Trophoblast cell (in vitro differentiated cells and primary cell): ENCODE measurements at regions not wholly inside any gene's neighbourhood (a gene's known extent, or its start where the extent isn't known, plus 50 kb on each side); places are given as distances from the start of the nearest gene placed in this dataset.
A peak's percentile ranks its signal among the peaks of the same experiment; 100 is the strongest.

Source experiments
- DNase-seq, 2 donors: peaks; one replicate each; pipeline ENCODE4 v3.0.0-alpha.2; 2016
- H2AFZ ChIP-seq: 2 replicates; pipeline ENCODE4 v1.6.1; 2013; ENCODE audit warnings: low read length, moderate library complexity, mild to moderate bottlenecking; ENCODE audit not compliant: insufficient read depth, poor library complexity
- H2AK5ac ChIP-seq: 2 replicates; pipeline ENCODE4 v1.6.1; 2013; ENCODE audit warnings: mild to moderate bottlenecking, low read length
- H2BK120ac ChIP-seq: 2 replicates; pipeline ENCODE4 v1.6.1; 2013; ENCODE audit warnings: low read length, mild to moderate bottlenecking, moderate library complexity; ENCODE audit not compliant: insufficient read depth, poor library complexity
- H2BK12ac ChIP-seq: 2 replicates; pipeline ENCODE4 v1.6.1; 2013; ENCODE audit warnings: mild to moderate bottlenecking, low read length, moderate library complexity
- H2BK5ac ChIP-seq: 2 replicates; pipeline ENCODE4 v1.6.1; 2013; ENCODE audit warnings: low read length, low read depth, moderate library complexity, mild to moderate bottlenecking; ENCODE audit not compliant: poor library complexity
- H3K14ac ChIP-seq: 2 replicates; pipeline ENCODE4 v1.6.1; 2013; ENCODE audit warnings: mild to moderate bottlenecking, low read length
- H3K18ac ChIP-seq: 2 replicates; pipeline ENCODE4 v1.6.1; 2013; ENCODE audit warnings: mild to moderate bottlenecking, low read length
- H3K23ac ChIP-seq: 2 replicates; pipeline ENCODE4 v1.6.1; 2013; ENCODE audit warnings: low read length
- H3K27ac ChIP-seq: 2 replicates; pipeline ENCODE4 v1.5.1; 2013; ENCODE audit warnings: low read depth, mild to moderate bottlenecking, inconsistent platforms, low read length, moderate library complexity
- H3K27me3 ChIP-seq: 2 replicates; pipeline ENCODE4 v1.6.1; 2013; ENCODE audit warnings: inconsistent platforms, mild to moderate bottlenecking, low read length, moderate library complexity; ENCODE audit not compliant: insufficient read depth
- H3K36me3 ChIP-seq, 2 experiments: 1 replicate in 1 of 2; 2 replicates in 1 of 2; pipeline ENCODE4 v1.6.1; 2013; ENCODE audit warnings: low read length in 2 of 2, mild to moderate bottlenecking in 2 of 2, moderate library complexity in 1 of 2; ENCODE audit not compliant: insufficient read depth in 2 of 2, control insufficient read depth in 1 of 2
- H3K4ac ChIP-seq: 2 replicates; pipeline ENCODE4 v1.6.1; 2013; ENCODE audit warnings: low read depth, mild to moderate bottlenecking, low read length, moderate library complexity
- H3K4me1 ChIP-seq, 2 experiments: 1 replicate in 1 of 2; 2 replicates in 1 of 2; pipeline ENCODE4 v1.6.1; 2013; ENCODE audit warnings: low read length in 2 of 2, mild to moderate bottlenecking in 2 of 2, moderate library complexity in 1 of 2; ENCODE audit not compliant: insufficient read depth in 2 of 2, control insufficient read depth in 1 of 2
- H3K4me2 ChIP-seq: 2 replicates; pipeline ENCODE4 v1.6.1; 2013; ENCODE audit warnings: inconsistent platforms, mild to moderate bottlenecking, low read length, moderate library complexity
- H3K4me3 ChIP-seq: 2 replicates; pipeline ENCODE4 v1.5.1; 2013; ENCODE audit warnings: mild to moderate bottlenecking, low read depth, low read length, inconsistent platforms
- H3K79me1 ChIP-seq: one replicate; pipeline ENCODE4 v1.6.1; 2013; ENCODE audit warnings: low read length
- H3K79me2 ChIP-seq: 2 replicates; pipeline ENCODE4 v1.6.1; 2013; ENCODE audit warnings: low read length, mild to moderate bottlenecking; ENCODE audit not compliant: control insufficient read depth, insufficient read depth, poor library complexity
- H3K9ac ChIP-seq: 2 replicates; pipeline ENCODE4 v1.6.1; 2013; ENCODE audit warnings: mild to moderate bottlenecking, low read length
- H3K9me3 ChIP-seq: 2 replicates; pipeline ENCODE4 v1.6.1; 2013; ENCODE audit warnings: low read depth, mild to moderate bottlenecking, control low read depth, inconsistent platforms, low read length; ENCODE audit not compliant: insufficient read depth
- H4K12ac ChIP-seq: 2 replicates; pipeline ENCODE4 v1.6.1; 2013; ENCODE audit warnings: low read depth, mild to moderate bottlenecking, low read length, moderate library complexity
- H4K8ac ChIP-seq: 2 replicates; pipeline ENCODE4 v1.6.1; 2013; ENCODE audit warnings: low read depth, mild to moderate bottlenecking, low read length, moderate library complexity
- H4K91ac ChIP-seq: one replicate; pipeline ENCODE4 v1.6.1; 2013; ENCODE audit warnings: low read depth, mild to moderate bottlenecking, low read length, moderate library complexity
- WGBS: extraction: QIAGEN DNeasy Blood & Tissue Kit; methylation state at CpG from one replicate; pipeline ENCODE4 v1.1.7; 2013; ENCODE audit warnings: missing lambda C conversion rate; ENCODE audit not compliant: insufficient read length, insufficient coverage; ENCODE audit errors: extremely low coverage; 5-methylcytosine and 5-hydroxymethylcytosine counted together

GRCh38 chr13:107276936-107277335 lies 709.0 kb upstream of the ARGLU1 start:
- 100% methylated on average over 1 of the region's 2 CpGs for WGBS
- H3K9ac ChIP-seq, result no peak overlapping the region
- no peak overlapping the region for H2BK5ac ChIP-seq
- no peak overlapping the region for H2BK12ac ChIP-seq
- no peak overlapping the region for H3K4me2 ChIP-seq
- no peaks in the 10 kb centered on the region for H3K36me3 ChIP-seq
- H4K91ac ChIP-seq, result no peak overlapping the region
- no peak overlapping the region for H2BK120ac ChIP-seq
- no peaks in the 10 kb centered on the region for H3K79me1 ChIP-seq
- H2AK5ac ChIP-seq, result no peak overlapping the region
- H4K8ac ChIP-seq, result no peak overlapping the region
- no peaks in the 10 kb centered on the region for H3K27me3 ChIP-seq
- no peak overlapping the region for H3K4me3 ChIP-seq
- H3K9me3 ChIP-seq, result no peaks in the 10 kb centered on the region
- H3K14ac ChIP-seq, result no peak overlapping the region
- H2AFZ ChIP-seq, result no peak overlapping the region
- no peak overlapping the region for H4K12ac ChIP-seq
- no peak for DNase-seq
- H3K18ac ChIP-seq, result no peak overlapping the region
- no peak overlapping the region for H3K4ac ChIP-seq
- H3K4me1 ChIP-seq, result no peaks in the 10 kb centered on the region
- no peak overlapping the region for H3K23ac ChIP-seq
- peaks cover 2% of the 10 kb centered on the region for H3K79me2 ChIP-seq
- no peak overlapping the region for H3K27ac ChIP-seq

GRCh38 chr13:107275945-107276614 lies 708.1 kb upstream of the ARGLU1 start:
- WGBS, result no CpG with 5 or more reads among the region's 6 CpGs
- no peak for DNase-seq
- Histone ChIP-seq H4K91ac (no peak overlapping the region), H3K4me1 (no peaks in the 10 kb centered on the region), H2BK120ac (no peak overlapping the region), H3K9ac (no peak overlapping the region), H2BK12ac (no peak overlapping the region), H3K4ac (no peak overlapping the region), H3K36me3 (no peaks in the 10 kb centered on the region), H2AK5ac (no peak overlapping the region), H2AFZ (no peak overlapping the region), H3K18ac (no peak overlapping the region), H3K9me3 (no peaks in the 10 kb centered on the region), H3K14ac (no peak overlapping the region), H3K4me2 (no peak overlapping the region), H4K8ac (no peak overlapping the region), H3K23ac (no peak overlapping the region), H3K27me3 (no peaks in the 10 kb centered on the region), H2BK5ac (no peak overlapping the region), H3K79me2 (peaks cover 2% of the 10 kb centered on the region), H3K4me3 (no peak overlapping the region), H3K79me1 (no peaks in the 10 kb centered on the region), H3K27ac (no peak overlapping the region), H4K12ac (peak overlapping the region; percentile 18)

GRCh38 chr13:107275312-107275711 lies 707.4 kb upstream of the ARGLU1 start:
- H4K8ac ChIP-seq, result no peak overlapping the region
- no peaks in the 10 kb centered on the region for H3K4me1 ChIP-seq
- H3K4me3 ChIP-seq, result no peak overlapping the region
- H4K12ac ChIP-seq, result no peak overlapping the region
- H3K79me2 ChIP-seq, result peaks cover 2% of the 10 kb centered on the region
- H3K4me2 ChIP-seq, result no peak overlapping the region
- no peak overlapping the region for H2AK5ac ChIP-seq
- no peak for DNase-seq
- H2BK12ac ChIP-seq, result no peak overlapping the region
- H3K79me1 ChIP-seq, result no peaks in the 10 kb centered on the region
- no peak overlapping the region for H4K91ac ChIP-seq
- H3K27ac ChIP-seq, result no peak overlapping the region
- no peak overlapping the region for H3K4ac ChIP-seq
- H3K18ac ChIP-seq, result no peak overlapping the region
- no peak overlapping the region for H2AFZ ChIP-seq
- WGBS, result no CpG with 5 or more reads among the region's 4 CpGs
- no peaks in the 10 kb centered on the region for H3K27me3 ChIP-seq
- H2BK120ac ChIP-seq, result no peak overlapping the region
- no peaks in the 10 kb centered on the region for H3K36me3 ChIP-seq
- H3K9ac ChIP-seq, result no peak overlapping the region
- H3K14ac ChIP-seq, result no peak overlapping the region
- no peaks in the 10 kb centered on the region for H3K9me3 ChIP-seq
- H2BK5ac ChIP-seq, result no peak overlapping the region
- H3K23ac ChIP-seq, result no peak overlapping the region

GRCh38 chr13:107271227-107271626 lies 703.3 kb upstream of the ARGLU1 start:
- no peaks in the 10 kb centered on the region for H3K9me3 ChIP-seq
- H3K27me3 ChIP-seq, result no peaks in the 10 kb centered on the region
- H4K12ac ChIP-seq, result no peak overlapping the region
- no peak overlapping the region for H2BK12ac ChIP-seq
- no peak overlapping the region for H3K23ac ChIP-seq
- no peak for DNase-seq
- H3K4me2 ChIP-seq, result no peak overlapping the region
- H2AK5ac ChIP-seq, result no peak overlapping the region
- no peak overlapping the region for H2BK5ac ChIP-seq
- no peak overlapping the region for H3K9ac ChIP-seq
- no peaks in the 10 kb centered on the region for H3K4me1 ChIP-seq
- no CpG with 5 or more reads among the region's 2 CpGs for WGBS
- H3K18ac ChIP-seq, result no peak overlapping the region
- no peaks in the 10 kb centered on the region for H3K36me3 ChIP-seq
- H3K4me3 ChIP-seq, result no peak overlapping the region
- peaks cover 2% of the 10 kb centered on the region for H3K79me2 ChIP-seq
- no peak overlapping the region for H4K8ac ChIP-seq
- H3K27ac ChIP-seq, result no peak overlapping the region
- H2AFZ ChIP-seq, result no peak overlapping the region
- H4K91ac ChIP-seq, result no peak overlapping the region
- no peaks in the 10 kb centered on the region for H3K79me1 ChIP-seq
- H2BK120ac ChIP-seq, result no peak overlapping the region
- H3K4ac ChIP-seq, result no peak overlapping the region
- no peak overlapping the region for H3K14ac ChIP-seq
